CMK (cell line): ENCODE measurements at regions not wholly inside any gene's neighbourhood (a gene's known extent, or its start where the extent isn't known, plus 50 kb on each side); places are given as distances from the start of the nearest gene placed in this dataset.

Source experiments
- DNase-seq: peaks from one replicate; pipeline ENCODE4 v3.0.0-alpha.2; 2010; ENCODE audit warnings: low read depth

GRCh38 chrX:128310912-128311311 lies 258.7 kb upstream of the ACTRT1 start:
- DNase-seq: no peak

DNA sequence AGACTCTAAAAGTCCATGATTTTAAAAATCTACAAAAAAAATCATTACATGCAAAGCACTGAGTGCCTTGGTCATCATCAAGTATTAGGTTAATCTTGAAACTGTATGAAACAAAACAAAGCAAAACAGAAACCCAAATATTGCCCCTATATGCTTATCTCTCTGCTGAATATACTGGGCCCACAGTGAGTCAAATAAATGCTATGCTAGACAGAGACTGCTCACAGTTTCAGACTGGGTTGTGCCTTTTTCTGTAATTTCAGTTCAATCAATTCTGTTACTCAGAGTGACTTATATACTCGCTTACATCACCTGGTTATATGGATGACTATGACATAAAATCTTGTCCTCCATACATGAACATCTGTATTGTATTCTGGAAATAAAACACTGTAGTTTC lies 257.1 kb upstream of the ACTRT1 start:
- DNase-seq: no peak

GRCh38 chrX:128294198-128294597 lies 242.0 kb upstream of the ACTRT1 start:
- no peak for DNase-seq

- no peak for DNase-seq
These were observed 235.5 kb upstream of the ACTRT1 start for GRCh38 chrX:128287693-128288092.

DNA sequence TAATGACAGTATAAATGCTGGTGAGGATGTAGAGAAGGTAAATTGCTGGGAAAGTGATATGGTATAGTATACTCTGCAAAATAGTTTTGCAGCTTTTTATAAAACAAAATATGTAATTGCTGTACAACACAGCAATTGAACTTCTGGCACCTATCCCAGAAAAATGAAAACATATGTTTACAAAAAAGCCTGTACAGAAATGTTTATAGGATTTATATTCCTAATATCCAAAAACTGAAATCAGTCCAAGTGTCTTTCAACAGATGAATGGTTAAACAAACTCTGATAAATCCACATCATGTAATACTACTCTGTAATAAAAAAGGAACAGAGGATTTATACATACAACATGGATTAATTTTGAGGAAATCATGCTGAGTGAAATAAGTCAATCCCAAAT lies 198.4 kb upstream of the ACTRT1 start:
- DNase-seq: no peak

DNA sequence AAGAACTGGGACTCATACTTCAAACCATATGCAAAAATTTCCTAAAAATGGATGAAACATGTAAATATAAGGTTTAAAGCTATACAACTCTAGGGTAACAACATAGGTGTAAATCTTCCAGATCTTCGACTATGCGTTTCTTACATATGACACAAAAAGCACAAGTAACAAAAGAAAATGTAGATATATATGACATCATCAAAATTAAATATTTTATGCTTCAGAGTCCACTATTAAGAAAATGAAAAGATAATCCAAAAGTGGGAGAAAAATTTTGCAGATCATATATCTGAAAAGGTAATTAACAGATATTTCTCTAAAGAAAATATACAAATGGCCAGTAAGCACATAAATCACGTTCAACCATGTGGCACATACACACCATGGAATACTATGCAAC lies 164.2 kb upstream of the ACTRT1 start:
- DNase-seq: no peak

DNA sequence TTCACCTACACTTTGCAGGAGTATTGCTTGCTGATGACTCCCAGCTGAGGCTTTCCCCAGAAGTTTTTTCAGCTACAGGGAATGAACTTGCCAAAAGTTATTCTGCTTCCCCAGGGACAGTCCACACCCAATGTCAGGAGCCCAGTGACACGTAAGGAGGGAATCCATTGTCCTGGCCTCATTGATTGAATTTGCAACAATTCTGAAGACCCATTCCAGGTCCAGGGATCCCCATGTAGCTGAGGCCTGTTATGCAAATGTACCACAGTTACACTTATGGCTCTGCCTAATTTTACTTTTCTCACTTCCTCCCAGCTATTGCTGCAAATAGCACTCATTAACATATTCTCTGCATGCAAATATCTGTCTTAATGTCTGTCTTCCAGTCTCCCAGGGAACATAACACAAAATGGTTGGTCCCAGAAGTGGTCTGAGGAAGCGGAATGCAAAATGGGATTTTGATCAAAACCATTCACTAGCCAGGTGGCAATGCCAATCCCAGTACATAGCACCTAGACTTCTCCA lies 113.7 kb upstream of the ACTRT1 start:
- DNase-seq: no peak

DNA sequence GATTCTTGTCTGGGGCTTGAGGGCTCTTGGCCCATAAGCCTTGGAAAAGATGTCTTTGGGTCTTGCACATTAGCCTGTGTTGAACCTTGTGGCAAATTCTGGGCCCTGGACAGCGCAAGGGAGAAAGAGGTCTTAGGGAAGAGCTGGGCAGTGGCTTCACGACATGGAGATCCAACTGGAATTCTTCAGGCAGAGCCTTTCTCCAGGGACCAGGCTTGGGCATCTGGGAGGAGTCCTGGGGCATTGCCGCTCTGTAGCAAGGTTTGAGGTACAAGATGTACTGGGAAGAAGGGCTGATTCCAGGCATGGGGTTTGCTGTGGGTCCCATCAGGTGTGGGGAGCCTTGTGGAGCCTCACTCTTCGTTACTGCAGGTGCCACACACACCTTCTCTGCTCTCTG lies 104.0 kb upstream of the ACTRT1 start:
- DNase-seq: no peak

DNA sequence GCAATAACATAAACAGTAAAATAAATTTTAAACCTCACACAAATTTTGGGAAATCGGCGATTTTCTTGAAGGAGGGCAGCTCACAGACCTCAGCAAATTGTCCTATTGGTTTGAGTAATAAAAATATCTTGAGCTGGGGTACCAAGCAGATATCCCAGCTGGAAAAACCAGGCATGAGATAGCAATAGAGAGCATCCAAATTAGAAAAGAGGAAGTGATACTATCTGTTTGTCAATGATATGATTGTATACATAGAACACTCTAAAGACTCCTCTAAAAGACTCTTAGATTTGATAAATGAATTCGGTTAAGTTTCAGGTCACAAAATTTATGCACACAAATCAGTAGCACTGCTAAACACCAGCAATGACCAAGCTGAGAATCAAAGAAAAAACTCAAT lies 90.5 kb upstream of the ACTRT1 start:
- no peak for DNase-seq

- DNase-seq: no peak
These were observed 54.4 kb upstream of the ACTRT1 start for GRCh38 chrX:128106630-128107029.

GRCh38 chrX:128105659-128106058 lies 53.5 kb upstream of the ACTRT1 start:
- no peak for DNase-seq
